ENCODE measurements at regions not wholly inside any gene's neighbourhood (a gene's known extent, or its start where the extent isn't known, plus 50 kb on each side); places are given as distances from the start of the nearest gene placed in this dataset.

DNA sequence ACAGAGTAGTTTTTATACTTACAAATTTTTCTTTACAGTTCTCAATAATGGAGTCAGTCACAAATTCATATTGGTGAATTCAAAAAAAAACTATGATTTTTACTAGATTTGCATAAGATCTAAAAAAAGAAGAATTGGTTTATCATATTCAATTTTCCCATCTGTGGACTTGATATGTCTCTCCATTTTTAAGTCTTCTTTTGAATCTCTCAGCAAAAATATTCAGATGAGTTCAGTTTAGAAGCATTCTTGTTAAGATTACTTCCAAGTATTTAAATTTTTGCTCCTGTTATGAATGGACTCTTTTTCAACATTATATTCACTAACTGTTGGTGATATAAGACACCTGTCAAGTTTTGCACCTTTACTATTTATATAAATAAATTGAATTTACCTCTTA, 360.6 kb upstream of the FLRT2 start:
- Mint-ChIP-seq H3K4me1 (no peaks in the 10 kb centered on the region), H3K36me3 (ENCODE audit: low read depth) (no peaks in the 10 kb centered on the region), H3K9me3 (peaks cover 2% of the 10 kb centered on the region), H3K4me3 (no peak overlapping the region), H3K27me3 (ENCODE audit: low read depth) (no peaks in the 10 kb centered on the region), H3K27ac (ENCODE audit: unreplicated experiment) (no peak overlapping the region)
- no peak for DNase-seq (ENCODE audit: low read depth, low spot score)
- TF ChIP-seq, protein P1, sequence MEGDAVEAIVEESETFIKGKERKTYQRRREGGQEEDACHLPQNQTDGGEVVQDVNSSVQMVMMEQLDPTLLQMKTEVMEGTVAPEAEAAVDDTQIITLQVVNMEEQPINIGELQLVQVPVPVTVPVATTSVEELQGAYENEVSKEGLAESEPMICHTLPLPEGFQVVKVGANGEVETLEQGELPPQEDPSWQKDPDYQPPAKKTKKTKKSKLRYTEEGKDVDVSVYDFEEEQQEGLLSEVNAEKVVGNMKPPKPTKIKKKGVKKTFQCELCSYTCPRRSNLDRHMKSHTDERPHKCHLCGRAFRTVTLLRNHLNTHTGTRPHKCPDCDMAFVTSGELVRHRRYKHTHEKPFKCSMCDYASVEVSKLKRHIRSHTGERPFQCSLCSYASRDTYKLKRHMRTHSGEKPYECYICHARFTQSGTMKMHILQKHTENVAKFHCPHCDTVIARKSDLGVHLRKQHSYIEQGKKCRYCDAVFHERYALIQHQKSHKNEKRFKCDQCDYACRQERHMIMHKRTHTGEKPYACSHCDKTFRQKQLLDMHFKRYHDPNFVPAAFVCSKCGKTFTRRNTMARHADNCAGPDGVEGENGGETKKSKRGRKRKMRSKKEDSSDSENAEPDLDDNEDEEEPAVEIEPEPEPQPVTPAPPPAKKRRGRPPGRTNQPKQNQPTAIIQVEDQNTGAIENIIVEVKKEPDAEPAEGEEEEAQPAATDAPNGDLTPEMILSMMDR (conservative IDR thresholded peaks at IDR 0.05) = no peak

DNA sequence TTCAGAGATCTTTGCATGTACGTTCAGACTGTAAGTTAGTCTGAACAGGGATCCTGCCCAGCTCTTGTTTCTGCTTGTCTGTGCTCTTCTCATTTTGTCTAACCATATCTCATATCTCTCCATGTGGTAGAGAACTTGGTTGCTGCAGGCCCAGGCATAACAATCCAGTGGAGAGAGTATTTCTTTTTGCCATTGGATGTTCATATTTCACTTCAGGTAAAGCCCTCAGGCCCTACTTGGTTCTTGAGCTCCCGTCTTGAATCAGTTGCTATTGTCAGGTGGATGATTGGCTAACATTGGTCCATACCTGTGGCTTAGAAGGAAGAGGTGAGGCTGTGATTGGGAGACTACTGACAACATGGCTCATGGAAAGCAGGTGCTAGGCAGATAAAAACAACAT, 357.7 kb upstream of the FLRT2 start:
- H3K27me3 Mint-ChIP-seq (ENCODE audit: low read depth) = no peaks in the 10 kb centered on the region
- TF ChIP-seq, protein P1 (conservative IDR thresholded peaks at IDR 0.05) = no peak
- H3K4me3 Mint-ChIP-seq = no peak overlapping the region
- H3K9me3 Mint-ChIP-seq = peaks cover 2% of the 10 kb centered on the region
- H3K4me1 Mint-ChIP-seq = no peaks in the 10 kb centered on the region
- DNase-seq (ENCODE audit: low read depth, low spot score) = no peak
- no peaks in the 10 kb centered on the region for H3K36me3 Mint-ChIP-seq (ENCODE audit: low read depth)
- no peak overlapping the region for H3K27ac Mint-ChIP-seq (ENCODE audit: unreplicated experiment)

DNA sequence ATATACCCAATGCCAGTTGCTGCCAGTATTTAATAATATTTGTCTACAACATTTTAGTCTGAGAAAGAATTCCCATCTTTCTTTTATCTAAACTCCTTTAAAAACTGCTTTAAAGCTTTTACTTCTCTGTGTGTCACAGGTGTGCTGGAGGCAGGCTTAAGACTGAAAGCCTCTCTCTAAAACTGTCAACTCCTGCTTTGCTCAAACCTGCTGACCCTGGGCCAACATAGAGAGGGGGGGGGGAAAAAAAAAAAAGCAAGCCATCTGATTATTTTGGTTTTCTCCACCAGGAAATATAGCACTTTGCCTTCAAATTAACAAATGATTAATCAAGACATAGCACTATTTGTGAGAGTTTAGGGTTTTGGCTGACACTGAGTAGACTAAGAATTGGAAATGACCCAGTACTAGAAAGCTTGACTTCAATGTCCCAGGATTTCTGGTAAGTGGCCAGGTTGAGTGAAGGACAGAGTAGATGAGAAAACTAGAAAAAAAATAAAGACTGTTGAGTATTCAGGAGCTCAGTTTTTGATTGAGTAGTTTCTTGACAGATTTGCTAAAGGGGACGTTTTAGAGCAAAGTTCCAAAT, 357.0 kb upstream of the FLRT2 start:
- Mint-ChIP-seq H3K9me3 (peaks cover 2% of the 10 kb centered on the region), H3K27ac (ENCODE audit: unreplicated experiment) (no peak overlapping the region), H3K27me3 (ENCODE audit: low read depth) (no peaks in the 10 kb centered on the region), H3K4me1 (no peaks in the 10 kb centered on the region), H3K36me3 (ENCODE audit: low read depth) (no peaks in the 10 kb centered on the region), H3K4me3 (no peak overlapping the region)
- DNase-seq (ENCODE audit: low read depth, low spot score) = no peak
- TF ChIP-seq, protein P1 (conservative IDR thresholded peaks at IDR 0.05) = no peak

DNA sequence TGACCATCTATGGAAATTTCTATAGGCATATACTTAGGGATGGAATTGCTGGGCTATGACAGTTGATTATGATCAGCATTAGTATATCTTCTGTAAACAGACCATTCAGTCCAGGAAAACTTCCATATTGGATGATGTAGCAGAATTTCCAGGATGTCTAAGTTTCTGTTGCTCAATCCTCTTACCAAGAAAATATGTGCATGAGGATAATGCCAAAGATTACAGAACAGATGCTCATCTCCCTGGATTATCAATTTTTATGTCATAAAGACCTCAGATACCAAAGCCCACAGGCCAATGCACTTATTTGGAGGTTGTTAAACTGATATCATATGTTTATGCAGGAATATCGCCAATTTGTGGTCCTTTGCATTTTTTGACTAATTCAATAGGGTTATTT, 354.4 kb upstream of the FLRT2 start:
- H3K27ac Mint-ChIP-seq (ENCODE audit: unreplicated experiment) = no peak overlapping the region
- TF ChIP-seq, protein P1 (conservative IDR thresholded peaks at IDR 0.05) = no peak
- no peaks in the 10 kb centered on the region for H3K27me3 Mint-ChIP-seq (ENCODE audit: low read depth)
- H3K36me3 Mint-ChIP-seq (ENCODE audit: low read depth) = no peaks in the 10 kb centered on the region
- H3K9me3 Mint-ChIP-seq = peaks cover 7% of the 10 kb centered on the region
- H3K4me1 Mint-ChIP-seq = no peaks in the 10 kb centered on the region
- H3K4me3 Mint-ChIP-seq = no peak overlapping the region
- DNase-seq (ENCODE audit: low read depth, low spot score) = no peak

DNA sequence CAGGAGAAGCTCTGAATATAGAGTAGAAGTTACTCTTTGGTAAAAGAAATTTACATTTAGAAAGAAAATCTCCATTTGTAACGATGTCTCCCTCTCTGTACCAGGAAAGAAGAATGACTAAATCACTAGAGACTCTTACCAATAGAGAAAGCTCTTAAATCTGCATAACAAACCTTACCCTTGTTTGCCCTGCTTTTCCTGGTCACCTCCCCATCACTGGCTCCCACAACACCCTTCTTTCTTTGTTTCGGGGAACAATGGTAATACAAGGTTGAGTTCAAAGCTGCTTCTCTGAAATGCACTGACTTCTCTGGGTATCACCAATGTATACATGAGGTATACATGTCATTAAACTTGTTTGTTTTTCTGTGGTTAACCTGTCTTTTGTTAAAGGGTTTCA, 351.1 kb upstream of the FLRT2 start:
- Mint-ChIP-seq H3K4me3 (no peak overlapping the region), H3K4me1 (no peaks in the 10 kb centered on the region), H3K27ac (ENCODE audit: unreplicated experiment) (no peak overlapping the region), H3K27me3 (ENCODE audit: low read depth) (no peaks in the 10 kb centered on the region), H3K36me3 (ENCODE audit: low read depth) (no peaks in the 10 kb centered on the region), H3K9me3 (peaks cover 7% of the 10 kb centered on the region)
- TF ChIP-seq, protein P1 (conservative IDR thresholded peaks at IDR 0.05) = no peak
- no peak for DNase-seq (ENCODE audit: low read depth, low spot score)
